ENCODE measurements at regions not wholly inside any gene's neighbourhood (a gene's known extent, or its start where the extent isn't known, plus 50 kb on each side); places are given as distances from the start of the nearest gene placed in this dataset.

DNA sequence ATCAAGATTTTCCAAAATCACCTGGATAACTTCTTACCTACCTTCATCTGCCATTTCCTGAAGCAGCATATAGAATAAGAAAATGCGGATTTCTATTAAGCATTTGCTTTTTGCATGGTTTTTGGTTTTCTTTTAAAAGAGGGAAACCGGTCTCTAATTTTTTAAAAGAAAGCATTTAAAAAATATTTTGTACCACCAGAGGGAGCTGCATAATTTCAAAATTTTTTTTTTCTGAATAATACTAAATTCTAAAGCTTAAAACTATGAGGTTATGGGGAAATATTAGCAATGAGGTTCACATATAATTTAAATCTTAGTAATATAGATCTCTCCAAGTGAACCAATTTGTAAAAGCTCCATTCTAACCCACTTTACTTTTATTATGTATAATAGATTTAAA lies 137.7 kb upstream of the TENT5D start:
- TF ChIP-seq, protein P1, sequence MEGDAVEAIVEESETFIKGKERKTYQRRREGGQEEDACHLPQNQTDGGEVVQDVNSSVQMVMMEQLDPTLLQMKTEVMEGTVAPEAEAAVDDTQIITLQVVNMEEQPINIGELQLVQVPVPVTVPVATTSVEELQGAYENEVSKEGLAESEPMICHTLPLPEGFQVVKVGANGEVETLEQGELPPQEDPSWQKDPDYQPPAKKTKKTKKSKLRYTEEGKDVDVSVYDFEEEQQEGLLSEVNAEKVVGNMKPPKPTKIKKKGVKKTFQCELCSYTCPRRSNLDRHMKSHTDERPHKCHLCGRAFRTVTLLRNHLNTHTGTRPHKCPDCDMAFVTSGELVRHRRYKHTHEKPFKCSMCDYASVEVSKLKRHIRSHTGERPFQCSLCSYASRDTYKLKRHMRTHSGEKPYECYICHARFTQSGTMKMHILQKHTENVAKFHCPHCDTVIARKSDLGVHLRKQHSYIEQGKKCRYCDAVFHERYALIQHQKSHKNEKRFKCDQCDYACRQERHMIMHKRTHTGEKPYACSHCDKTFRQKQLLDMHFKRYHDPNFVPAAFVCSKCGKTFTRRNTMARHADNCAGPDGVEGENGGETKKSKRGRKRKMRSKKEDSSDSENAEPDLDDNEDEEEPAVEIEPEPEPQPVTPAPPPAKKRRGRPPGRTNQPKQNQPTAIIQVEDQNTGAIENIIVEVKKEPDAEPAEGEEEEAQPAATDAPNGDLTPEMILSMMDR (IDR thresholded peaks at IDR 0.05), result peak; percentile 38
- no peak for TF ChIP-seq ZFX (IDR thresholded peaks at IDR 0.05; ENCODE audit: borderline replicate concordance)

All from 22Rv1 (cell line).